CD14-positive monocyte (primary cell): ENCODE measurements at regions not wholly inside any gene's neighbourhood (a gene's known extent, or its start where the extent isn't known, plus 50 kb on each side); places are given as distances from the start of the nearest gene placed in this dataset.

Source experiments
- DNase-seq, 3 donors: peaks; one replicate each; pipeline ENCODE4 v3.0.0-alpha.2; 2011 to 2022
- H2AFZ ChIP-seq: 2 replicates; pipeline ENCODE4 v1.6.0; 2012; ENCODE audit warnings: mild to moderate bottlenecking, low read depth, low read length, inconsistent platforms; ENCODE audit not compliant: insufficient read depth, poor library complexity, severe bottlenecking
- H3K27ac ChIP-seq, 2 donors: 1 replicate in 1 of 2; 2 replicates in 1 of 2; pipeline ENCODE4 v1.5.1; 2012 to 2013; ENCODE audit warnings: low read length in 2 of 2, control low read depth in 1 of 2, inconsistent platforms in 1 of 2, low read depth in 1 of 2, mild to moderate bottlenecking in 1 of 2
- H3K27me3 ChIP-seq, 2 donors: one replicate each; pipeline versions ENCODE4 v1.6.0 to v1.6.1; 2011 to 2013; ENCODE audit warnings: low read length in 2 of 2; ENCODE audit not compliant: control insufficient read depth in 2 of 2, insufficient read depth in 2 of 2
- H3K36me3 ChIP-seq, 2 donors: replicated peaks in 1 of 2; 1 replicate in 1 of 2; 2 replicates in 1 of 2; pipeline versions ENCODE4 v1.5.1 to v1.6.1; 2012 to 2013; ENCODE audit warnings: low read length in 2 of 2, control low read depth in 1 of 2, inconsistent platforms in 1 of 2, mild to moderate bottlenecking in 1 of 2; ENCODE audit not compliant: insufficient read depth in 2 of 2, control insufficient read depth in 1 of 2
- H3K4me1 ChIP-seq, 2 donors: 1 replicate in 1 of 2; 2 replicates in 1 of 2; pipeline versions ENCODE4 v1.5.1 to v1.6.1; 2012 to 2013; ENCODE audit warnings: low read length in 2 of 2, control low read depth in 1 of 2, inconsistent platforms in 1 of 2, mild to moderate bottlenecking in 1 of 2, moderate library complexity in 1 of 2; ENCODE audit not compliant: insufficient read depth in 2 of 2, control insufficient read depth in 1 of 2
- H3K4me2 ChIP-seq: replicated peaks from 2 replicates; pipeline ENCODE3; 2012; ENCODE audit warnings: low read length, moderate library complexity, mild to moderate bottlenecking; ENCODE audit not compliant: poor library complexity, severe bottlenecking; ENCODE audit errors: extremely low read depth
- H3K4me3 ChIP-seq, 3 experiments: fragments of 200-600 bp in 1 of 3; sonication (generic) in 1 of 3; replicated peaks in 1 of 3; 1 replicate in 2 of 3; 2 replicates in 1 of 3; pipeline ENCODE4 v1.5.1; 2011 to 2013; ENCODE audit warnings: low read length in 3 of 3, mild to moderate bottlenecking in 3 of 3, control low read depth in 2 of 3, low read depth in 2 of 3, inconsistent platforms in 1 of 3, moderate library complexity in 1 of 3
- H3K79me2 ChIP-seq: 2 replicates; pipeline ENCODE4 v1.6.0; 2012; ENCODE audit warnings: mild to moderate bottlenecking, control low read depth, inconsistent platforms, low read length, moderate library complexity; ENCODE audit not compliant: insufficient read depth
- H3K9ac ChIP-seq: 2 replicates; pipeline ENCODE4 v1.6.0; 2017; ENCODE audit warnings: low read length, mild to moderate bottlenecking; ENCODE audit not compliant: insufficient read depth, poor library complexity, severe bottlenecking
- H3K9me3 ChIP-seq, 2 donors: replicated peaks in 1 of 2; 1 replicate in 1 of 2; 2 replicates in 1 of 2; pipeline versions ENCODE4 v1.5.1 to v1.6.1; 2012 to 2013; ENCODE audit warnings: low read length in 2 of 2, control low read depth in 1 of 2; ENCODE audit not compliant: control insufficient read depth in 1 of 2, insufficient read depth in 1 of 2
- H4K20me1 ChIP-seq: 2 replicates; pipeline ENCODE4 v1.6.0; 2012; ENCODE audit warnings: mild to moderate bottlenecking, low read length, control low read depth, moderate library complexity; ENCODE audit not compliant: insufficient read depth
- H3K27ac Mint-ChIP-seq, 7 donors: one replicate each; pipeline ENCODE4 v1.8.0; 2020; ENCODE audit warnings: mild to moderate bottlenecking in 7 of 7, mixed read lengths in 7 of 7, moderate library complexity in 6 of 7, inconsistent platforms in 2 of 7
- H3K27me3 Mint-ChIP-seq, 3 donors: one replicate each; pipeline ENCODE4 v1.8.0; 2021 to 2022; ENCODE audit warnings: low read depth in 3 of 3, mild to moderate bottlenecking in 3 of 3, mixed read lengths in 3 of 3, moderate library complexity in 3 of 3, inconsistent platforms in 1 of 3
- H3K36me3 Mint-ChIP-seq, 2 donors: one replicate each; pipeline ENCODE4 v1.8.0; 2020; ENCODE audit warnings: mixed read lengths in 2 of 2, inconsistent platforms in 1 of 2, mild to moderate bottlenecking in 1 of 2
- H3K4me1 Mint-ChIP-seq: one replicate; pipeline ENCODE4 v1.8.0; 2020; ENCODE audit warnings: mild to moderate bottlenecking, mixed read lengths
- H3K4me3 Mint-ChIP-seq, 2 donors: one replicate each; pipeline ENCODE4 v1.8.0; 2020; ENCODE audit warnings: mild to moderate bottlenecking in 2 of 2, mixed read lengths in 2 of 2, moderate library complexity in 1 of 2
- H3K9me3 Mint-ChIP-seq, 7 donors: one replicate each; pipeline ENCODE4 v1.8.0; 2020 to 2022; ENCODE audit warnings: mixed read lengths in 7 of 7, mild to moderate bottlenecking in 6 of 7, moderate library complexity in 6 of 7, inconsistent platforms in 2 of 7
- CTCF ChIP-seq: fragments of 200-600 bp; IDR thresholded peaks from one replicate; pipeline ENCODE4 v1.8.0; 2022; ENCODE audit warnings: antibody characterized with exemption, mild to moderate bottlenecking
- WGBS: methylation state at CpG from one replicate; pipeline ENCODE4 v1.1.5; 2013; ENCODE audit warnings: missing lambda C conversion rate; ENCODE audit not compliant: insufficient coverage; 5-methylcytosine and 5-hydroxymethylcytosine counted together
- intact Hi-C, 2 donors: fragments of 100-400 bp; cut with micrococcal nuclease; formaldehyde crosslinking; loops; one replicate each; pipeline versions ENCODE4 v1.15.0 to v1.15.1; 2023

- no peak for DNase-seq
- peaks cover 4 to 37% (median 18%) of the 10 kb centered on the region in 3 donors for H3K27me3 Mint-ChIP-seq
- H3K79me2 ChIP-seq, result no peaks in the 10 kb centered on the region
These were observed 62.3 kb upstream of the ADRA2C start for GRCh38 chr4:3703677-3704521.

GRCh38 chr4:3703343-3703676, 62.9 kb upstream of the ADRA2C start:
- H3K4me3 ChIP-seq, result no peak overlapping the region
- intact Hi-C loops, result no loop called here
- peaks cover 0 to 2% (median 0%) of the 10 kb centered on the region in 7 donors for H3K9me3 Mint-ChIP-seq
- H3K36me3 ChIP-seq, result no peaks in the 10 kb centered on the region
- H3K4me1 ChIP-seq, result peaks cover 15% of the 10 kb centered on the region in 2 donors
- H3K27me3 ChIP-seq, result peaks cover 0 to 18% of the 10 kb centered on the region in 2 donors
- H4K20me1 ChIP-seq, result no peaks in the 10 kb centered on the region
- no peaks in the 10 kb centered on the region for H3K36me3 Mint-ChIP-seq
- H3K27me3 Mint-ChIP-seq, result peaks cover 8 to 40% (median 19%) of the 10 kb centered on the region in 3 donors
- no peak overlapping the region for H3K27ac Mint-ChIP-seq
- no peak overlapping the region for H3K4me2 ChIP-seq
- H3K4me1 Mint-ChIP-seq, result peaks cover 16% of the 10 kb centered on the region
- 53% methylated on average over 3 of the region's 5 CpGs for WGBS
- no peak overlapping the region for H3K27ac ChIP-seq
- DNase-seq, result no peak
- no peaks in the 10 kb centered on the region for H3K79me2 ChIP-seq
- no peak overlapping the region for H3K4me3 Mint-ChIP-seq
- no peak overlapping the region for H2AFZ ChIP-seq
- H3K9me3 ChIP-seq, result no peaks in the 10 kb centered on the region
- TF ChIP-seq CTCF, result no peak
- H3K9ac ChIP-seq, result no peak overlapping the region

More at GRCh38 chr4:3703677-3704521, 62.3 kb upstream of the ADRA2C start:
- intact Hi-C loops, result no loop called here
- Histone ChIP-seq H3K4me3 (no peak overlapping the region), H4K20me1 (no peaks in the 10 kb centered on the region), H3K27ac (no peak overlapping the region), H3K4me2 (no peak overlapping the region), H3K27me3 (peaks cover 0 to 18% of the 10 kb centered on the region in 2 donors), H3K36me3 (no peaks in the 10 kb centered on the region), H3K9me3 (no peaks in the 10 kb centered on the region), H3K9ac (no peak overlapping the region), H3K4me1 (peaks cover 16% of the 10 kb centered on the region in 2 donors), H2AFZ (no peak overlapping the region)
- Mint-ChIP-seq H3K36me3 (no peaks in the 10 kb centered on the region), H3K27ac (no peak overlapping the region), H3K4me3 (no peak overlapping the region), H3K4me1 (peaks cover 17% of the 10 kb centered on the region), H3K9me3 (no peaks in the 10 kb centered on the region)
- 40% methylated on average over 26 of the region's 29 CpGs for WGBS
- no peak for TF ChIP-seq CTCF
